ENCODE measurements at regions not wholly inside any gene's neighbourhood (a gene's known extent, or its start where the extent isn't known, plus 50 kb on each side); places are given as distances from the start of the nearest gene placed in this dataset.

DNA sequence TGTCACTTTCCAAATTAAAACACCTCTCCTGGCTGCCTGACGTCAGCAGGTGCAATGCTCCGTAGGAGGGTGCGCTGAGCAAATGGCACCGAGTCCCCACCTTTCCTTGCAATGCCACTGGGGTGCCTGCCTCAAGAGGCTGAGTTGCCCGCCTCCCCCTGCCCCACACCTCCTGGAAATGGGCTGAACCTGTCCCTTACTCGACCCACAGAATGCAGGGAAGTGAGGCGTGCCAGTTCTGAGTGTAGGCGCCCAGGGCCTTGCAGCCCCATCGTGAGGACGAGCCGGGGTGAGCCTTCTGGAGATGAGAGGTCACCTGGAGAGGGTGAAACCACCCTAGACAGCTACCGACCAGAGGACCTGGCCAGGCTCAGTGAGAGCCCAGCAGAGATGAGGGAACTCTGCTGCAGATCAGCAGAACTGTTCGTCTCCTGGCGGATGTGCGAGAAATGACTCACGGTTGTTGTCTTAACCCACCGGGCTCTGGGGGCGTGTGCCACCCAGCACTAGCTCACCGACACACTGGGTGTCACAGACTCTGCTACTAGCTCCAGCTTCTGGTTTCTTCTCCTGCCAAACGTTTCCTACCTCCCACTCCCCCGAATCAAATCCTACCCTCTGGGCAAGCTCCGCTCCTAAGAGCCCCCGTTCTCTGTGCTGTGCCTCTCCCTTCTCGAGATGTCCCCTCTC, 168.7 kb upstream of the HDAC4 start:
- ChIA-PET CTCF (no interaction called here), POLR2A (no interaction called here)
- no peak overlapping the region for H3K27ac Mint-ChIP-seq
- DNase-seq = no peak
- no peak overlapping the region for H3K4me3 Mint-ChIP-seq
- H3K9me3 Mint-ChIP-seq = no peaks in the 10 kb centered on the region
- peaks cover 11% of the 10 kb centered on the region for H3K27me3 Mint-ChIP-seq
- H3K36me3 Mint-ChIP-seq (ENCODE audit: low read depth) = no peaks in the 10 kb centered on the region
- peaks cover 4% of the 10 kb centered on the region for H3K4me1 Mint-ChIP-seq

GRCh38 chr2:239568601-239569000, 167.8 kb upstream of the HDAC4 start:
- H3K27ac Mint-ChIP-seq = no peak overlapping the region
- POLR2A ChIA-PET = no interaction called here
- H3K27me3 Mint-ChIP-seq = peaks cover 11% of the 10 kb centered on the region
- no peaks in the 10 kb centered on the region for H3K36me3 Mint-ChIP-seq (ENCODE audit: low read depth)
- peaks cover 4% of the 10 kb centered on the region for H3K4me1 Mint-ChIP-seq
- DNase-seq = no peak
- no peak overlapping the region for H3K4me3 Mint-ChIP-seq
- CTCF ChIA-PET = no interaction called here
- no peaks in the 10 kb centered on the region for H3K9me3 Mint-ChIP-seq

- Mint-ChIP-seq H3K9me3 (no peaks in the 10 kb centered on the region), H3K27me3 (peaks cover 11% of the 10 kb centered on the region), H3K4me3 (no peak overlapping the region), H3K27ac (no peak overlapping the region), H3K36me3 (ENCODE audit: low read depth) (no peaks in the 10 kb centered on the region), H3K4me1 (peaks cover 4% of the 10 kb centered on the region)
- CTCF ChIA-PET = no interaction called here
- POLR2A ChIA-PET = no interaction called here
- DNase-seq = no peak
Observed at GRCh38 chr2:239567786-239568185, 167.0 kb upstream of the HDAC4 start.

- peaks cover 4% of the 10 kb centered on the region for H3K4me1 Mint-ChIP-seq
- H3K9me3 Mint-ChIP-seq = no peaks in the 10 kb centered on the region
- peaks cover 5% of the 10 kb centered on the region for H3K27me3 Mint-ChIP-seq
- DNase-seq = no peak
- H3K4me3 Mint-ChIP-seq = no peak overlapping the region
- H3K27ac Mint-ChIP-seq = no peak overlapping the region
- H3K36me3 Mint-ChIP-seq (ENCODE audit: low read depth) = no peaks in the 10 kb centered on the region
- ChIA-PET CTCF (no interaction called here), POLR2A (no interaction called here)
Observed at GRCh38 chr2:239566995-239567568, 166.3 kb upstream of the HDAC4 start.

- Mint-ChIP-seq H3K27ac (no peak overlapping the region), H3K9me3 (no peaks in the 10 kb centered on the region), H3K27me3 (peaks cover 5% of the 10 kb centered on the region), H3K36me3 (ENCODE audit: low read depth) (no peaks in the 10 kb centered on the region), H3K4me3 (no peak overlapping the region), H3K4me1 (peaks cover 4% of the 10 kb centered on the region)
- POLR2A ChIA-PET = no interaction called here
- DNase-seq = no peak
- CTCF ChIA-PET = no interaction called here
Observed at GRCh38 chr2:239566162-239566994, 165.6 kb upstream of the HDAC4 start.

GRCh38 chr2:239564587-239564986, 163.8 kb upstream of the HDAC4 start:
- no peaks in the 10 kb centered on the region for H3K36me3 Mint-ChIP-seq (ENCODE audit: low read depth)
- H3K4me1 Mint-ChIP-seq = no peaks in the 10 kb centered on the region
- CTCF ChIA-PET = no interaction called here
- no peaks in the 10 kb centered on the region for H3K9me3 Mint-ChIP-seq
- no peak overlapping the region for H3K27ac Mint-ChIP-seq
- H3K27me3 Mint-ChIP-seq = peaks cover 5% of the 10 kb centered on the region
- POLR2A ChIA-PET = no interaction called here
- DNase-seq = no peak
- no peak overlapping the region for H3K4me3 Mint-ChIP-seq

DNA sequence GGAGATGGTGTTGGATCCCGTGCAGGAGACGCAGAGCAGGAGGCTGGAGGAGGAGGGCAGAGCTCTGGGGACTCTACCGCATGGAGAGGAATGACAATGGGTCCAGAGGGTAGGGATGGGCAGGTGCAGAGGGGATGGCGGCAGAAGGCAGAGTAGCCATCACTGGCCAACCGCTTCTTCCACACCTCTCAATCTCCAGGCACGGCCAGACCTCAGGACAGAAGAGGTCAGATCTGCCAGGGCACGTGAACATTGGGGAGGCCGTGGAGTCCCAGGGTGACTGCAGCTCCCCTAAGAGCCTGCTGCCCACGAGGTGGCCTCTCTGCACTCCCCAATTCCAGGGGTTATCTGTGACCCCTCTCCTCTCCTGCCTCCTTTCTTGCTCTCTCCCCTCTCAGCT, 162.7 kb upstream of the HDAC4 start:
- H3K9me3 Mint-ChIP-seq = no peaks in the 10 kb centered on the region
- no peak overlapping the region for H3K27ac Mint-ChIP-seq
- H3K27me3 Mint-ChIP-seq = peaks cover 6% of the 10 kb centered on the region

GRCh38 chr2:239561446-239562001, 160.7 kb upstream of the HDAC4 start:
- Mint-ChIP-seq H3K4me3 (no peak overlapping the region), H3K27ac (no peak overlapping the region), H3K9me3 (no peaks in the 10 kb centered on the region), H3K36me3 (ENCODE audit: low read depth) (no peaks in the 10 kb centered on the region), H3K4me1 (no peaks in the 10 kb centered on the region), H3K27me3 (peaks cover 4% of the 10 kb centered on the region)
- ChIA-PET POLR2A (no interaction called here), CTCF (interaction anchor here (0.6 kb wide), 1 partner anchor 294 kb away, joined by 3 read pairs; no protein-coding TSS in a partner anchor)
- no peak for DNase-seq

More for the DNA sequence above, 162.7 kb upstream of the HDAC4 start:
- no peak for DNase-seq
- ChIA-PET POLR2A (no interaction called here), CTCF (no interaction called here)
- Mint-ChIP-seq H3K36me3 (ENCODE audit: low read depth) (no peaks in the 10 kb centered on the region), H3K4me3 (no peak overlapping the region), H3K4me1 (no peaks in the 10 kb centered on the region)

GRCh38 chr2:239559417-239560261, 158.8 kb upstream of the HDAC4 start:
- ChIA-PET POLR2A (no interaction called here), CTCF (no interaction called here)
- Mint-ChIP-seq H3K27ac (no peak overlapping the region), H3K4me3 (no peak overlapping the region), H3K9me3 (no peaks in the 10 kb centered on the region), H3K27me3 (peaks cover 16% of the 10 kb centered on the region), H3K36me3 (ENCODE audit: low read depth) (no peaks in the 10 kb centered on the region), H3K4me1 (no peaks in the 10 kb centered on the region)
- DNase-seq = no peak

- DNase-seq = no peak
- H3K36me3 Mint-ChIP-seq (ENCODE audit: low read depth) = no peaks in the 10 kb centered on the region
- H3K4me1 Mint-ChIP-seq = no peaks in the 10 kb centered on the region
- no peaks in the 10 kb centered on the region for H3K9me3 Mint-ChIP-seq
- ChIA-PET POLR2A (no interaction called here), CTCF (no interaction called here)
- H3K27ac Mint-ChIP-seq = no peak overlapping the region
- H3K4me3 Mint-ChIP-seq = no peak overlapping the region
- peaks cover 16% of the 10 kb centered on the region for H3K27me3 Mint-ChIP-seq
Observed at GRCh38 chr2:239558661-239559060, 157.8 kb upstream of the HDAC4 start.

DNA sequence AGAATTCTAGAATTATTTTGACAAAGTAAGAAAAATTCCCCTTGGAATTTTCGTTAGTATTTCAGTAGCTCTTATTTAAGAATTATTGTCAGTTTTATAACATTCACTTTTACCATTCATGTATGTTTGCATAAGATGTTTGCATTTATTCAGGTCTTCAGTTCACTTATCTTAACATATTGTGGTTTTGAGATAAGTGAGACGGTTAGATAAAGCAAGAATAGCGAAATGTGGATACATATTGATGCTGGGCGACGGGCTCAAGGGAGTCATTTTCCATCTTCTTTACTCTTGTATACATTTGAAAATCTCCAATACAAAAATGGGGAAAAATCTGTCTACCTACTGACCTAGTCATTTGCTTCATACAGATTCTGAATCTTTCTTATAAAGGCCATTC, 156.7 kb upstream of the HDAC4 start:
- no peaks in the 10 kb centered on the region for H3K36me3 Mint-ChIP-seq (ENCODE audit: low read depth)
- peaks cover 16% of the 10 kb centered on the region for H3K27me3 Mint-ChIP-seq
- H3K9me3 Mint-ChIP-seq = no peaks in the 10 kb centered on the region
- peaks cover 4% of the 10 kb centered on the region for H3K4me1 Mint-ChIP-seq
- no peak for DNase-seq
- ChIA-PET POLR2A (interaction anchor here (0.7 kb wide), 1 partner anchor 359 kb away, joined by 3 read pairs; no protein-coding TSS in a partner anchor), CTCF (interaction anchor here (1.2 kb wide), 1 partner anchor 9 kb away, joined by 3 read pairs; no protein-coding TSS in a partner anchor)
- no peak overlapping the region for H3K4me3 Mint-ChIP-seq
- no peak overlapping the region for H3K27ac Mint-ChIP-seq

DNA sequence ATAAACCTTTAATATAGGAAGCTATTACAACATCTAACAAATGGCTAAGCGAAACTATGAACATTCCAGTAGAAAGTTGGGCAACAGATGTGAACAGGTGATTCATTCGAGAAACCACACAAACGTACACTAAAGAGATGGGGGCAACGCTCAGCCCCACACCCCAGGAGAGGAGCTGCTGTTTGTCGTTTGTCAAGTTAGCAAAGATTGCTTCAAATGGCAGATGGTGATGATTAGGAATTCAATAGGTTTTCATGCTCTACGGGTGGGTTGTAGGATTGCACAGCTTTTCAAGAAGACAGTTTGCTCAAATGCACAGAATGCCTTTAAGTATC, 154.7 kb upstream of the HDAC4 start:
- no peak overlapping the region for H3K4me3 Mint-ChIP-seq
- H3K27ac Mint-ChIP-seq = no peak overlapping the region
- POLR2A ChIA-PET = no interaction called here
- CTCF ChIA-PET = no interaction called here
- peaks cover 4% of the 10 kb centered on the region for H3K4me1 Mint-ChIP-seq
- peaks cover 16% of the 10 kb centered on the region for H3K27me3 Mint-ChIP-seq
- no peaks in the 10 kb centered on the region for H3K36me3 Mint-ChIP-seq (ENCODE audit: low read depth)
- no peaks in the 10 kb centered on the region for H3K9me3 Mint-ChIP-seq
- DNase-seq = no peak
